SK-N-SH treated with all-trans-retinoic acid at 6 μM for 48 hours (cell line): ENCODE measurements at regions not wholly inside any gene's neighbourhood (a gene's known extent, or its start where the extent isn't known, plus 50 kb on each side); places are given as distances from the start of the nearest gene placed in this dataset.

Source experiments
- CREB5 ChIP-seq: fragments of 250-450 bp; sonication (Bioruptor Pico); IDR thresholded peaks from 2 replicates; pipeline ENCODE4 v1.5.1; 2020; ENCODE audit warnings: low read depth, mild to moderate bottlenecking, moderate library complexity
- GLIS3 ChIP-seq: fragments of 250-450 bp; sonication (Bioruptor Pico); IDR thresholded peaks from 2 replicates; pipeline ENCODE4 v1.5.0; 2020; ENCODE audit warnings: mild to moderate bottlenecking, moderate library complexity
- OSR1 ChIP-seq: fragments of 250-450 bp; sonication (Bioruptor Pico); IDR thresholded peaks from 2 replicates; pipeline ENCODE4 v1.8.0; 2022; ENCODE audit warnings: moderate library complexity, mild to moderate bottlenecking, inconsistent platforms
- SNAI2 ChIP-seq: fragments of 250-450 bp; sonication (Bioruptor Pico); IDR thresholded peaks from 2 replicates; pipeline ENCODE4 v1.5.0; 2020; ENCODE audit warnings: mild to moderate bottlenecking, moderate library complexity
- TCF4 ChIP-seq: fragments of 250-450 bp; sonication (Bioruptor Pico); IDR thresholded peaks from 2 replicates; pipeline ENCODE4 v1.8.0; 2021; ENCODE audit warnings: mild to moderate bottlenecking, moderate library complexity, borderline replicate concordance
- ZNF565 ChIP-seq: fragments of 450-650 bp; formaldehyde crosslinking; conservative IDR thresholded peaks from 2 replicates; pipeline ENCODE4 v1.5.0; 2020; ENCODE audit warnings: low read depth, mild to moderate bottlenecking, moderate library complexity
- ZNF8 ChIP-seq: fragments of 450-650 bp; formaldehyde crosslinking; IDR thresholded peaks from 2 replicates; pipeline ENCODE4 v1.5.0; 2020; ENCODE audit warnings: mild to moderate bottlenecking, moderate library complexity

GRCh38 chr13:104766319-104766718, 1700.1 kb upstream of the SLC10A2 start:
- no peak for TF ChIP-seq OSR1 (CRISPR knock-in tag)
- no peak for TF ChIP-seq CREB5 (CRISPR knock-in tag)
- no peak for TF ChIP-seq ZNF565
- TF ChIP-seq ZNF8 (CRISPR knock-in tag), result no peak
- TF ChIP-seq GLIS3 (CRISPR knock-in tag), result no peak
- TF ChIP-seq SNAI2 (CRISPR knock-in tag), result no peak
- no peak for TF ChIP-seq TCF4 (CRISPR knock-in tag)
